PC-9 (cell line): ENCODE measurements at regions not wholly inside any gene's neighbourhood (a gene's known extent, or its start where the extent isn't known, plus 50 kb on each side); places are given as distances from the start of the nearest gene placed in this dataset.

Experiments used
- EZH2 ChIP-seq: fragments of 200-600 bp; sonication (generic); IDR thresholded peaks from 2 replicates; pipeline ENCODE4 v1.8.0; 2017; ENCODE audit warnings: antibody characterized with exemption, low read depth
- TF ChIP-seq, protein P1 (sequence below): fragments of 200-600 bp; sonication (generic); conservative IDR thresholded peaks from 2 replicates; pipeline ENCODE4 v1.6.1; 2017; ENCODE audit warnings: mixed run types, antibody characterized with exemption, mild to moderate bottlenecking, moderate library complexity

DNA sequence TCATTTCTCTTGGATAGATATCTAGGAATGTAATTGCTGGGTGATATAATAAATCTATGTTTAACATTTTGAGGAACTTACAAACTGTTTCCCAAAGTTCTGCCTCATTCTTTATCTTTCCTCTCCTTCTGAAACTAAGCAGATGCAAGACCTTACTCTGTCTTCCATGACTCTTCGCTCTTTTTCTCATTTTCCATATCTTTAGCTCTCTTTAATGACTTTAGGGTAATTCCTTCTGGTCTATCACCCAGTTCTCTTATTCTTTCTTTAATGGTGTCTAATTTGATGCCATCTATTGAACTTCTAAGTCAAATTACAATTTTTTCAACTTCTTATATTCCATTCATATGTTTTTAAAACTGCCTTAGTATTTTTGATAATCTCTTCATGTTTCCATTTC is 316.6 kb downstream of the POU4F1 start:
- TF ChIP-seq, protein P1, sequence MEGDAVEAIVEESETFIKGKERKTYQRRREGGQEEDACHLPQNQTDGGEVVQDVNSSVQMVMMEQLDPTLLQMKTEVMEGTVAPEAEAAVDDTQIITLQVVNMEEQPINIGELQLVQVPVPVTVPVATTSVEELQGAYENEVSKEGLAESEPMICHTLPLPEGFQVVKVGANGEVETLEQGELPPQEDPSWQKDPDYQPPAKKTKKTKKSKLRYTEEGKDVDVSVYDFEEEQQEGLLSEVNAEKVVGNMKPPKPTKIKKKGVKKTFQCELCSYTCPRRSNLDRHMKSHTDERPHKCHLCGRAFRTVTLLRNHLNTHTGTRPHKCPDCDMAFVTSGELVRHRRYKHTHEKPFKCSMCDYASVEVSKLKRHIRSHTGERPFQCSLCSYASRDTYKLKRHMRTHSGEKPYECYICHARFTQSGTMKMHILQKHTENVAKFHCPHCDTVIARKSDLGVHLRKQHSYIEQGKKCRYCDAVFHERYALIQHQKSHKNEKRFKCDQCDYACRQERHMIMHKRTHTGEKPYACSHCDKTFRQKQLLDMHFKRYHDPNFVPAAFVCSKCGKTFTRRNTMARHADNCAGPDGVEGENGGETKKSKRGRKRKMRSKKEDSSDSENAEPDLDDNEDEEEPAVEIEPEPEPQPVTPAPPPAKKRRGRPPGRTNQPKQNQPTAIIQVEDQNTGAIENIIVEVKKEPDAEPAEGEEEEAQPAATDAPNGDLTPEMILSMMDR: no peak
- no peak for TF ChIP-seq EZH2
